LNCAP (cell line): ENCODE measurements at regions not wholly inside any gene's neighbourhood (a gene's known extent, or its start where the extent isn't known, plus 50 kb on each side); places are given as distances from the start of the nearest gene placed in this dataset.
A peak's percentile ranks its signal among the peaks of the same experiment; 100 is the strongest.

Experiments used
- TF ChIP-seq, protein P1 (sequence below): fragments of 450-650 bp; IDR thresholded peaks from 2 replicates; pipeline ENCODE4 v1.5.1; 2017; ENCODE audit warnings: mild to moderate bottlenecking

DNA sequence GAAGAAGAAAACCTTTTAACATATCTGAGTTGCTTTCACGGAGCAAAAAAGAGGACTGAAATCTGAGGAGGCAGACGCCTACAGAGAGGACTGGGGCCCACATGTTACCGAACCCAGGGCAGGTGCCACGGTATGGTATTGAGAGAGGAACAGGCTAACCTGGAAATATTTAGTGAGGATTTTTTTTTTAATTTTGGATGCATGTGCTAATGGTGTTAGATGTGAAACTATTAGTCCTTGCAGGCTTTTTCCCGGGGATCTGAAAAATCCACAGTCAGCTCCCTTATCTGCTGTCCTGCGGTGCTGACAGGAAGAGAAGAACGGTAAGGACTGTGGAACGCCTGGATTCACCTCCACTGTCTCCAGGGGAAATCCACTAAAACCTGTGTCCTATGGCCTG lies 819.7 kb downstream of the TMEM121 start:
- TF ChIP-seq, protein P1, sequence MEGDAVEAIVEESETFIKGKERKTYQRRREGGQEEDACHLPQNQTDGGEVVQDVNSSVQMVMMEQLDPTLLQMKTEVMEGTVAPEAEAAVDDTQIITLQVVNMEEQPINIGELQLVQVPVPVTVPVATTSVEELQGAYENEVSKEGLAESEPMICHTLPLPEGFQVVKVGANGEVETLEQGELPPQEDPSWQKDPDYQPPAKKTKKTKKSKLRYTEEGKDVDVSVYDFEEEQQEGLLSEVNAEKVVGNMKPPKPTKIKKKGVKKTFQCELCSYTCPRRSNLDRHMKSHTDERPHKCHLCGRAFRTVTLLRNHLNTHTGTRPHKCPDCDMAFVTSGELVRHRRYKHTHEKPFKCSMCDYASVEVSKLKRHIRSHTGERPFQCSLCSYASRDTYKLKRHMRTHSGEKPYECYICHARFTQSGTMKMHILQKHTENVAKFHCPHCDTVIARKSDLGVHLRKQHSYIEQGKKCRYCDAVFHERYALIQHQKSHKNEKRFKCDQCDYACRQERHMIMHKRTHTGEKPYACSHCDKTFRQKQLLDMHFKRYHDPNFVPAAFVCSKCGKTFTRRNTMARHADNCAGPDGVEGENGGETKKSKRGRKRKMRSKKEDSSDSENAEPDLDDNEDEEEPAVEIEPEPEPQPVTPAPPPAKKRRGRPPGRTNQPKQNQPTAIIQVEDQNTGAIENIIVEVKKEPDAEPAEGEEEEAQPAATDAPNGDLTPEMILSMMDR: no peak

- TF ChIP-seq, protein P1: no peak
Observed at GRCh38 chr14:106346534-106347290, 820.3 kb downstream of the TMEM121 start.

DNA sequence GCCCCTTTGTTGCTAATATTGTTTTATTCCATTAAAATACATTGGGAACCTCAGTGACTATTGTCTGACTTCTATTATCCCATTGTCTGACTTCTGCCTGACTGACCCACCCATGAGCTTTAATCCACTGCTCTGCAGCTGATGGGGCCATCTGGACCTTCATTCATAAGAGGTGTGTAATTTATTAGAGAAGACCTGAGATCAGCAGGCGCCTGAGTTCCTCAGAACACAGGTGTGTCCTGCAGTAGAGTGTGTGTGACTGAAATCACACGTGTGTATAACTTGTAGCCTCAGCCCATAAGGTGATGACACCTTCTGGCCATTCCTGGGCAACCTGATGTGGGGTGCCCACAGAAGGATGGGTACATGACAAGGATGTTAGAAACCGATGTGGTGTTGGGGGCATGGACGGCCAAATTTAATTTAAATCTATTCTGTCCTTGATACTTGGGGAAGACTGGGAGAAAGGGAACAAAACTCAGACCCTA lies 821.0 kb downstream of the TMEM121 start:
- TF ChIP-seq, protein P1: no peak

GRCh38 chr14:106347890-106348755 lies 821.7 kb downstream of the TMEM121 start:
- TF ChIP-seq, protein P1: no peak

- TF ChIP-seq, protein P1: peak; percentile 53
Observed at GRCh38 chr14:106348873-106349540, 822.6 kb downstream of the TMEM121 start.

GRCh38 chr14:106372870-106373652 lies 846.7 kb downstream of the TMEM121 start:
- TF ChIP-seq, protein P1: peak; percentile 93
